ENCODE measurements at regions not wholly inside any gene's neighbourhood (a gene's known extent, or its start where the extent isn't known, plus 50 kb on each side); places are given as distances from the start of the nearest gene placed in this dataset.

DNA sequence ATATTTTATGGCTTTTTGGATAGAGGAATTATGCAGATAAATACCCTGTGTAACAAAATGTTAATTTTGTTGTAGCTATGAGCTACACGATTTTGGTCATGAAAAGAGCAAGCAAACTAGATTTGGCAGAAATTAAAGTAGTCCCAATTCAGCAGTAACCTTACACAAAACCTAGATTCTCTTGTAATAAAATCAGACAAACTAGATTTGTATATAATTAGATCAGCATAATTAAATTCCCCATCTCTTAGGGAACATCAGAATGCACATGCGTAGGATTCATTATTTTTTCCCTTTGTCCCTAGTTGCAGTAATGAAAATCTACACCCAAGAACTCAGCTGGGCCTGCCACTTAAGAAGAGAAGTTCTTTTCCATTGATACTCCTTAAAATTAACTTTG is 1879.2 kb upstream of the CDH9 start:
- TF ChIP-seq RARB (CRISPR knock-in tag; IDR thresholded peaks at IDR 0.05) (no peak), ZFP3 (CRISPR knock-in tag; IDR thresholded peaks at IDR 0.05) (no peak)
- TF ChIP-seq, protein P1, sequence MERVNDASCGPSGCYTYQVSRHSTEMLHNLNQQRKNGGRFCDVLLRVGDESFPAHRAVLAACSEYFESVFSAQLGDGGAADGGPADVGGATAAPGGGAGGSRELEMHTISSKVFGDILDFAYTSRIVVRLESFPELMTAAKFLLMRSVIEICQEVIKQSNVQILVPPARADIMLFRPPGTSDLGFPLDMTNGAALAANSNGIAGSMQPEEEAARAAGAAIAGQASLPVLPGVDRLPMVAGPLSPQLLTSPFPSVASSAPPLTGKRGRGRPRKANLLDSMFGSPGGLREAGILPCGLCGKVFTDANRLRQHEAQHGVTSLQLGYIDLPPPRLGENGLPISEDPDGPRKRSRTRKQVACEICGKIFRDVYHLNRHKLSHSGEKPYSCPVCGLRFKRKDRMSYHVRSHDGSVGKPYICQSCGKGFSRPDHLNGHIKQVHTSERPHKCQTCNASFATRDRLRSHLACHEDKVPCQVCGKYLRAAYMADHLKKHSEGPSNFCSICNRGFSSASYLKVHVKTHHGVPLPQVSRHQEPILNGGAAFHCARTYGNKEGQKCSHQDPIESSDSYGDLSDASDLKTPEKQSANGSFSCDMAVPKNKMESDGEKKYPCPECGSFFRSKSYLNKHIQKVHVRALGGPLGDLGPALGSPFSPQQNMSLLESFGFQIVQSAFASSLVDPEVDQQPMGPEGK (CRISPR knock-in tag; IDR thresholded peaks at IDR 0.05; ENCODE audit: borderline replicate concordance) = no peak

All from SK-N-SH treated with all-trans-retinoic acid at 6 μM for 48 hours (cell line).